GM18951 (cell line): ENCODE measurements at regions not wholly inside any gene's neighbourhood (a gene's known extent, or its start where the extent isn't known, plus 50 kb on each side); places are given as distances from the start of the nearest gene placed in this dataset.

Source experiments
- POLR2A ChIP-seq: IDR thresholded peaks from 4 replicates; pipeline ENCODE4 v1.6.1; 2011; ENCODE audit warnings: mild to moderate bottlenecking; ENCODE audit not compliant: insufficient read length, insufficient read depth; ENCODE audit errors: extremely low read depth
- in situ Hi-C: fragments of 300-500 bp; cut with MboI; formaldehyde crosslinking; loops from one replicate; pipeline ENCODE4 v1.12.0; 2022; ENCODE audit warnings: low sequenced_read_pairs, mixed read lengths, inconsistent platforms; ENCODE audit not compliant: unreplicated experiment

- no peak for TF ChIP-seq POLR2A
- in situ Hi-C loops, result no loop called here
These were observed 120.0 kb downstream of the TMCO5A start for GRCh38 chr15:38054488-38054887.

- in situ Hi-C loops, result no loop called here
- no peak for TF ChIP-seq POLR2A
These were observed 124.2 kb downstream of the TMCO5A start for GRCh38 chr15:38058596-38059075.

DNA sequence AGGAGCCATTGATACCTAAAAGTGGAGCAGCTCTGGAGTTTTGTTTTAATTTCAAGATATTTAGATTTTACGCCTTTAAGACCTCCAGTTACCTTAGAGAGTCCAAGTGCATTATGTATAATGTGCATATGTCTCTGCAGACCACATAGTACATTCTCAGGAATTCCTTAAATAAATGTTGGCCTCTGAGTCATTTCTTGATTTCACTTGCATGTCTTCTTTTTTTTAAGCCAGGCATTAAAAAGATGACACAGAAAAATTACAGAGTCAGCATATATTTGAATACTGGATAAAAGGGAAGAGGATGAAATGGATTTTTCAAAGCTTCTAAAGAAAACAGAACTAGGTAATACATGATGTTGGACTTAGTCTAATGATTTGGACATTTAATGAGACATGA, 125.2 kb downstream of the TMCO5A start:
- in situ Hi-C loops, result no loop called here

GRCh38 chr15:38061856-38062649, 127.6 kb downstream of the TMCO5A start:
- TF ChIP-seq POLR2A, result no peak
- in situ Hi-C loops, result no loop called here

More for the DNA sequence above, 125.2 kb downstream of the TMCO5A start:
- no peak for TF ChIP-seq POLR2A

- TF ChIP-seq POLR2A, result no peak
- in situ Hi-C loops, result no loop called here
These were observed 128.3 kb downstream of the TMCO5A start for GRCh38 chr15:38062696-38063095.

- no peak for TF ChIP-seq POLR2A
- in situ Hi-C loops, result no loop called here
These were observed 131.4 kb downstream of the TMCO5A start for GRCh38 chr15:38065721-38066345.

DNA sequence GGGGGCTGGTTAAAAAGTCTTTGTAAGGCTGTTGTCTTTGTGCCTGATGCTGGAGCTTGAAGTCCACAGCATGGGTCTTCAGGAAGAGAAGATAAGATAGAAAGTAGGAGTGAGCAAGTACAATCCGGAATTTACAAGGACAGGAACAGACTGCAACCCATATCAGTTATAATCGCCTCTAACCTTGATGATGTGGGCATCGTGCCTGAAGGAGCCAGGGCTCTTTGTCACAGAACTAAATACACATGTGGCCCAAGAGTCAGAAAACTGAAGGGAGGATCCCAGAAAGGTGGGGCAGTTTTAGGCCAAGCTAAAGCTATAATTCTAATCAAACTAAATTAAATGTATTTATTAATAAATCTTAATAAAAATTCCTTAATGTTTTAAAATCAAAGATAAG, 132.2 kb downstream of the TMCO5A start:
- in situ Hi-C loops, result no loop called here
- no peak for TF ChIP-seq POLR2A

- no peak for TF ChIP-seq POLR2A
These were observed 134.4 kb downstream of the TMCO5A start for GRCh38 chr15:38068626-38069391.

DNA sequence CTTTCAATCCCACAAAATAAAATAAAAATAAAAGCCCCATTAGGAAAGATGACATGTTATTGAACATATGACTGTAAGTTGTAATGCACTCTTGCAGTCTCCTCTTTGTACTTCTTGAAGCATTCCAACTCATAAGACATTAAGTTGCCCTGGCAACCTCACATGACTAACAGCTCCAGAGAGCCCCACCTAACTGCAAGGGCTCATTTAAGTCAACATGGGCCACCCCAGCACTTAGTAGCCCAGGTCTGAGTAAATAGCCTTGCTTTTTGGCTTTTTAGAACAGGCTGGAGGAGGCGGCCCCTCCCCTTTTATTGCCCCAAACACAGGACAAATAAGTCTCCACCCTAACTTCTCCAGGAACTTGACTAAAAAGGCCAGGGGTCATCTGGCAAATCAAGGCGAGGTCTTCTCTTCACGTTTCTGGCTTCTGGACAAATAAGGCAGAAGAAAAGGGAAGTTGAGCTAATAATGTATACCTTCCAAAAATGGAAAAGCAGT, 135.1 kb downstream of the TMCO5A start:
- in situ Hi-C loops, result no loop called here
- no peak for TF ChIP-seq POLR2A

More at GRCh38 chr15:38068626-38069391, 134.4 kb downstream of the TMCO5A start:
- in situ Hi-C loops, result no loop called here

DNA sequence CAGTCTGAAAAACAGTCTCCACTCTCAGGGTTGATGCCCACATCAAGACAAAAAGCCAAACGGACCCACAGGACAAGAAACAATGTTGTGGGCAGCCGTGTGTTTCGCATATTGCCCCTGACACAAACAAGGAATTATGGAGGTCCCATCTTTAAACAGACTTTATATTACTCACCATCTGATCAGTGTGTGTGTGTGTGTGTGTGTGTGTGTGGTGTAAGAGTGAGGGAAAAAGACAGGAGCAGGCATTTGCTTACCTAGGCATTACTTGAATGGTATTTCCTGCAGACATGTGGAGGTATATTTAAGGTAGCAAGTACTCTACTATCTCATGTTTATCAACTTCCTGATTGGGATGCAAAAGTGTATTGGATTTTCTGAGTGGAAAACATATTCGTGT, 136.3 kb downstream of the TMCO5A start:
- in situ Hi-C loops, result no loop called here
- no peak for TF ChIP-seq POLR2A

- in situ Hi-C loops, result no loop called here
- no peak for TF ChIP-seq POLR2A
These were observed 137.0 kb downstream of the TMCO5A start for GRCh38 chr15:38071211-38071972.

DNA sequence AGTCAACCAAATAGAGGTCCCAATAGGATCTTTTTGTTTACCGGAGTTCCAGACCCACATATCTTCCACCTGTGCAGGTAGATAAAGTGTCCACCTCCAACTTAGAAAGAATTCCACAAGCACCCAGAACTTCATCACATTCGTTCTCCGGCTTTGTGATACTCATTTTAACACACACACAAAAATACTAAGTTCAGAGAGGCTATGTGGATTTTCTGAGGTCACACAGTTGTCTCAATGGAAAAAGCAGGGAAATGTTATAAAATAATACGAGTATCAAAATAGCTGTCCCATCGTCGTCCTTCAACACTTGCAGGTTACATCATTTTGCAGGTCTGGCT, 137.5 kb downstream of the TMCO5A start:
- in situ Hi-C loops, result no loop called here
- no peak for TF ChIP-seq POLR2A

- peak; percentile 12 for TF ChIP-seq POLR2A
- in situ Hi-C loops, result no loop called here
These were observed 138.1 kb downstream of the TMCO5A start for GRCh38 chr15:38072348-38073177.
